ENCODE measurements at regions not wholly inside any gene's neighbourhood (a gene's known extent, or its start where the extent isn't known, plus 50 kb on each side); places are given as distances from the start of the nearest gene placed in this dataset.

- Histone ChIP-seq H3K27me3 (ENCODE audit: control insufficient read depth in 3 of 3, insufficient read depth in 3 of 3, low read length in 2 of 3) (no peaks in the 10 kb centered on the region), H3K4me3 (no peak overlapping the region), H3K27ac (ENCODE audit: low read depth in 1 of 2, low read length in 1 of 2) (no peak overlapping the region), H3K36me3 (ENCODE audit: control insufficient read depth in 4 of 4, insufficient read depth in 4 of 4, low read length in 4 of 4) (no peaks in the 10 kb centered on the region), H3K9me3 (ENCODE audit: control insufficient read depth in 4 of 4, insufficient read depth in 3 of 4, low read length in 3 of 4) (no peaks in the 10 kb centered on the region), H3K9ac (ENCODE audit: insufficient read depth in 1 of 2, low read length in 2 of 2) (no peak overlapping the region), H3K4me1 (ENCODE audit: control insufficient read depth in 5 of 5, insufficient read depth in 5 of 5, low read length in 5 of 5) (peaks cover 0 to 19% (median 0%) of the 10 kb centered on the region in 5 donors)
- DNase-seq (peak; percentile 50 to 91 (median 82)), ATAC-seq (ENCODE audit: insufficient read depth, low FRiP score) (peak; percentile 59)
- WGBS, 2 donors: 18 to 21% methylated on average over 3 of the region's 3 CpGs
- no peak for TF ChIP-seq CTCF (IDR thresholded peaks at IDR 0.05; ENCODE audit: control extremely low read depth, extremely low read depth)
Measured at GRCh38 chr5:54616031-54616430, 98.5 kb downstream of the SNX18 start.

GRCh38 chr5:54615381-54615780 lies 97.8 kb downstream of the SNX18 start:
- no peaks in the 10 kb centered on the region for H3K27me3 ChIP-seq (ENCODE audit: control insufficient read depth in 3 of 3, insufficient read depth in 3 of 3, low read length in 2 of 3)
- no peak for TF ChIP-seq CTCF (IDR thresholded peaks at IDR 0.05; ENCODE audit: control extremely low read depth, extremely low read depth)
- peaks cover 0 to 19% (median 0%) of the 10 kb centered on the region in 5 donors for H3K4me1 ChIP-seq (ENCODE audit: control insufficient read depth in 5 of 5, insufficient read depth in 5 of 5, low read length in 5 of 5)
- H3K4me3 ChIP-seq: no peak overlapping the region
- no peaks in the 10 kb centered on the region for H3K9me3 ChIP-seq (ENCODE audit: control insufficient read depth in 4 of 4, insufficient read depth in 3 of 4, low read length in 3 of 4)
- no peak overlapping the region for H3K9ac ChIP-seq (ENCODE audit: insufficient read depth in 1 of 2, low read length in 2 of 2)
- ATAC-seq (ENCODE audit: insufficient read depth, low FRiP score) (no peak), DNase-seq (no peak)
- H3K27ac ChIP-seq (ENCODE audit: low read depth in 1 of 2, low read length in 1 of 2): no peak overlapping the region
- no peaks in the 10 kb centered on the region for H3K36me3 ChIP-seq (ENCODE audit: control insufficient read depth in 4 of 4, insufficient read depth in 4 of 4, low read length in 4 of 4)
- 90 to 100% methylated on average over 1 of the region's 1 CpG for WGBS, 2 donors

- no peaks in the 10 kb centered on the region for H3K27me3 ChIP-seq (ENCODE audit: control insufficient read depth in 3 of 3, insufficient read depth in 3 of 3, low read length in 2 of 3)
- H3K27ac ChIP-seq (ENCODE audit: low read depth in 1 of 2, low read length in 1 of 2): no peak overlapping the region
- H3K36me3 ChIP-seq (ENCODE audit: control insufficient read depth in 4 of 4, insufficient read depth in 4 of 4, low read length in 4 of 4): no peaks in the 10 kb centered on the region
- 95 to 96% methylated on average over 5 of the region's 5 CpGs for WGBS, 2 donors
- H3K9me3 ChIP-seq (ENCODE audit: control insufficient read depth in 4 of 4, insufficient read depth in 3 of 4, low read length in 3 of 4): no peaks in the 10 kb centered on the region
- H3K9ac ChIP-seq (ENCODE audit: insufficient read depth in 1 of 2, low read length in 2 of 2): no peak overlapping the region
- H3K4me1 ChIP-seq (ENCODE audit: control insufficient read depth in 5 of 5, insufficient read depth in 5 of 5, low read length in 5 of 5): peaks cover 0 to 19% (median 3%) of the 10 kb centered on the region in 5 donors
- H3K4me3 ChIP-seq: no peak overlapping the region
- ATAC-seq (ENCODE audit: insufficient read depth, low FRiP score) (no peak), DNase-seq (no peak)
- no peak for TF ChIP-seq CTCF (IDR thresholded peaks at IDR 0.05; ENCODE audit: control extremely low read depth, extremely low read depth)
Measured at GRCh38 chr5:54612711-54613110, 95.2 kb downstream of the SNX18 start.

- Histone ChIP-seq H3K27me3 (ENCODE audit: control insufficient read depth in 3 of 3, insufficient read depth in 3 of 3, low read length in 2 of 3) (no peaks in the 10 kb centered on the region), H3K9ac (ENCODE audit: insufficient read depth in 1 of 2, low read length in 2 of 2) (no peak overlapping the region), H3K9me3 (ENCODE audit: control insufficient read depth in 4 of 4, insufficient read depth in 3 of 4, low read length in 3 of 4) (no peaks in the 10 kb centered on the region), H3K4me3 (no peak overlapping the region), H3K4me1 (ENCODE audit: control insufficient read depth in 5 of 5, insufficient read depth in 5 of 5, low read length in 5 of 5) (peaks cover 0 to 11% (median 3%) of the 10 kb centered on the region in 5 donors), H3K36me3 (ENCODE audit: control insufficient read depth in 4 of 4, insufficient read depth in 4 of 4, low read length in 4 of 4) (no peaks in the 10 kb centered on the region), H3K27ac (ENCODE audit: low read depth in 1 of 2, low read length in 1 of 2) (no peak overlapping the region)
- TF ChIP-seq CTCF (IDR thresholded peaks at IDR 0.05; ENCODE audit: control extremely low read depth, extremely low read depth): no peak
- DNase-seq (no peak), ATAC-seq (ENCODE audit: insufficient read depth, low FRiP score) (no peak)
- WGBS, 2 donors: 51 to 56% methylated on average over 5 of the region's 5 CpGs
Measured at GRCh38 chr5:54611290-54611951, 93.9 kb downstream of the SNX18 start.

Measured in lung (tissue), 11 donors.